AG04449 (cell line): ENCODE measurements at regions not wholly inside any gene's neighbourhood (a gene's known extent, or its start where the extent isn't known, plus 50 kb on each side); places are given as distances from the start of the nearest gene placed in this dataset.

Experiments
- CTCF ChIA-PET: fragments of 350-600 bp; formaldehyde crosslinking; extraction: SDS; loops from one replicate; lab custom pipeline; 2021; ENCODE audit warnings: antibody characterized with exemption; lab: Yijun Ruan, JAX
- POLR2A ChIA-PET: fragments of 400-600, 350-600 bp; formaldehyde crosslinking; extraction: SDS; loops from one replicate; lab custom pipeline; 2020; ENCODE audit warnings: antibody characterized with exemption, inconsistent platforms; lab: Yijun Ruan, JAX
- DNase-seq: peaks from one replicate; pipeline ENCODE4 v3.0.0-alpha.2; 2010; ENCODE audit warnings: low read depth, low spot score
- H3K4me3 ChIP-seq: 2 replicates; pipeline ENCODE4 v1.5.1; 2011; ENCODE audit warnings: low read depth, mild to moderate bottlenecking, control low read depth, low read length
- CTCF ChIP-seq: IDR thresholded peaks from one replicate; pipeline ENCODE4 v1.5.1; 2011; ENCODE audit warnings: mild to moderate bottlenecking, moderate library complexity, low read length, control low read depth, inconsistent platforms; ENCODE audit not compliant: insufficient read depth; ENCODE audit errors: missing control alignments

GRCh38 chr11:115741376-115742107 lies 237.3 kb upstream of the CADM1 start:
- POLR2A ChIA-PET = no interaction called here
- no peak for DNase-seq
- no peak for TF ChIP-seq CTCF
- no peak overlapping the region for H3K4me3 ChIP-seq
- CTCF ChIA-PET = no interaction called here

- ChIA-PET POLR2A (no interaction called here), CTCF (no interaction called here)
- no peak for DNase-seq
- H3K4me3 ChIP-seq = no peak overlapping the region
- no peak for TF ChIP-seq CTCF
These were observed 236.1 kb upstream of the CADM1 start for GRCh38 chr11:115740324-115740723.

GRCh38 chr11:115739878-115740277 lies 235.7 kb upstream of the CADM1 start:
- DNase-seq = no peak
- no peak for TF ChIP-seq CTCF
- ChIA-PET POLR2A (no interaction called here), CTCF (no interaction called here)
- no peak overlapping the region for H3K4me3 ChIP-seq

GRCh38 chr11:115739146-115739545 lies 234.9 kb upstream of the CADM1 start:
- H3K4me3 ChIP-seq = no peak overlapping the region
- ChIA-PET CTCF (no interaction called here), POLR2A (no interaction called here)
- DNase-seq = no peak
- TF ChIP-seq CTCF = no peak

GRCh38 chr11:115737875-115738274 lies 233.7 kb upstream of the CADM1 start:
- no peak for DNase-seq
- TF ChIP-seq CTCF = no peak
- POLR2A ChIA-PET = no interaction called here
- CTCF ChIA-PET = no interaction called here
- no peak overlapping the region for H3K4me3 ChIP-seq

GRCh38 chr11:115736146-115736545 lies 231.9 kb upstream of the CADM1 start:
- no peak for TF ChIP-seq CTCF
- DNase-seq = no peak
- H3K4me3 ChIP-seq = no peak overlapping the region
- POLR2A ChIA-PET = no interaction called here
- CTCF ChIA-PET = no interaction called here
